Activated CD8-positive, alpha-beta memory T cell treated with anti-CD3 and anti-CD28 coated beads, Interleukin-2, amount 10 ng/mL, durations not matched to agents 7 days and 5 days (primary cell): ENCODE measurements at regions not wholly inside any gene's neighbourhood (a gene's known extent, or its start where the extent isn't known, plus 50 kb on each side); places are given as distances from the start of the nearest gene placed in this dataset.

ENCODE experiments used
- ATAC-seq: fragments of 150-1000 bp; cut with Tn5 transposase; one replicate; pipeline ENCODE4 v1.10.0; 2021; ENCODE audit warnings: moderate library complexity
- CTCF ChIA-PET: fragments of 350-600 bp; sonication (Branson Sonifier 250); formaldehyde crosslinking; loops from one replicate; lab custom pipeline; 2021; ENCODE audit warnings: antibody characterized with exemption; lab: Charles Lee
- DNase-seq: peaks from one replicate; pipeline ENCODE4 v3.0.0-alpha.2; 2020
- H3K27ac Mint-ChIP-seq: one replicate; pipeline ENCODE4 v1.8.0; 2021; ENCODE audit warnings: mild to moderate bottlenecking, mixed read lengths
- H3K27me3 Mint-ChIP-seq: one replicate; pipeline ENCODE4 v1.8.0; 2021; ENCODE audit warnings: mixed read lengths
- H3K36me3 Mint-ChIP-seq: one replicate; pipeline ENCODE4 v1.8.0; 2021; ENCODE audit warnings: mild to moderate bottlenecking, mixed read lengths
- H3K4me1 Mint-ChIP-seq: one replicate; pipeline ENCODE4 v1.8.0; 2021; ENCODE audit warnings: mixed read lengths
- H3K4me3 Mint-ChIP-seq: one replicate; pipeline ENCODE4 v1.8.0; 2021; ENCODE audit warnings: mild to moderate bottlenecking, moderate library complexity, mixed read lengths
- H3K9me3 Mint-ChIP-seq: one replicate; pipeline ENCODE4 v1.8.0; 2022; ENCODE audit warnings: low read depth, mixed read lengths

- ATAC-seq, result no peak
- Mint-ChIP-seq H3K27me3 (no peaks in the 10 kb centered on the region), H3K36me3 (no peaks in the 10 kb centered on the region)
These were observed 102.3 kb upstream of the ESRRG start for GRCh38 chr1:216825557-216825956.

GRCh38 chr1:216824511-216824910 lies 101.3 kb upstream of the ESRRG start:
- Mint-ChIP-seq H3K4me1 (no peaks in the 10 kb centered on the region), H3K9me3 (peaks cover 2% of the 10 kb centered on the region), H3K27me3 (no peaks in the 10 kb centered on the region), H3K4me3 (no peak overlapping the region), H3K27ac (no peak overlapping the region), H3K36me3 (no peaks in the 10 kb centered on the region)
- CTCF ChIA-PET, result no interaction called here
- DNase-seq (no peak), ATAC-seq (no peak)

More at GRCh38 chr1:216825557-216825956, 102.3 kb upstream of the ESRRG start:
- Mint-ChIP-seq H3K9me3 (peaks cover 5% of the 10 kb centered on the region), H3K4me3 (no peak overlapping the region), H3K4me1 (no peaks in the 10 kb centered on the region), H3K27ac (no peak overlapping the region)
- CTCF ChIA-PET, result no interaction called here
- no peak for DNase-seq

- DNase-seq (no peak), ATAC-seq (no peak)
- Mint-ChIP-seq H3K4me1 (no peaks in the 10 kb centered on the region), H3K27me3 (no peaks in the 10 kb centered on the region), H3K36me3 (no peaks in the 10 kb centered on the region), H3K9me3 (peaks cover 2% of the 10 kb centered on the region), H3K4me3 (no peak overlapping the region), H3K27ac (no peak overlapping the region)
- CTCF ChIA-PET, result no interaction called here
These were observed 100.5 kb upstream of the ESRRG start for GRCh38 chr1:216823731-216824130.

- H3K27ac Mint-ChIP-seq, result no peak overlapping the region
- CTCF ChIA-PET, result no interaction called here
- no peaks in the 10 kb centered on the region for H3K36me3 Mint-ChIP-seq
- peaks cover 2% of the 10 kb centered on the region for H3K9me3 Mint-ChIP-seq
- no peaks in the 10 kb centered on the region for H3K27me3 Mint-ChIP-seq
- DNase-seq (no peak), ATAC-seq (no peak)
- H3K4me1 Mint-ChIP-seq, result no peaks in the 10 kb centered on the region
- no peak overlapping the region for H3K4me3 Mint-ChIP-seq
These were observed 99.3 kb upstream of the ESRRG start for GRCh38 chr1:216822480-216822879.

GRCh38 chr1:216820345-216820744 lies 97.1 kb upstream of the ESRRG start:
- ATAC-seq, result no peak
- Mint-ChIP-seq H3K27ac (no peak overlapping the region), H3K4me3 (no peak overlapping the region), H3K36me3 (no peaks in the 10 kb centered on the region), H3K27me3 (no peaks in the 10 kb centered on the region), H3K4me1 (no peaks in the 10 kb centered on the region), H3K9me3 (no peaks in the 10 kb centered on the region)
- CTCF ChIA-PET, result no interaction called here
- no peak for DNase-seq

- no peak for DNase-seq
- Mint-ChIP-seq H3K27ac (no peak overlapping the region), H3K36me3 (no peaks in the 10 kb centered on the region), H3K4me1 (no peaks in the 10 kb centered on the region), H3K9me3 (no peaks in the 10 kb centered on the region), H3K27me3 (no peaks in the 10 kb centered on the region), H3K4me3 (no peak overlapping the region)
- ATAC-seq, result no peak
- CTCF ChIA-PET, result no interaction called here
These were observed 95.1 kb upstream of the ESRRG start for GRCh38 chr1:216818284-216818683.

- DNase-seq (no peak), ATAC-seq (no peak)
- CTCF ChIA-PET, result no interaction called here
- H3K4me3 Mint-ChIP-seq, result no peak overlapping the region
- no peaks in the 10 kb centered on the region for H3K36me3 Mint-ChIP-seq
- no peaks in the 10 kb centered on the region for H3K4me1 Mint-ChIP-seq
- H3K9me3 Mint-ChIP-seq, result no peaks in the 10 kb centered on the region
- no peak overlapping the region for H3K27ac Mint-ChIP-seq
- no peaks in the 10 kb centered on the region for H3K27me3 Mint-ChIP-seq
These were observed 92.3 kb upstream of the ESRRG start for GRCh38 chr1:216815260-216816131.

- CTCF ChIA-PET, result no interaction called here
- H3K4me3 Mint-ChIP-seq, result no peak overlapping the region
- DNase-seq, result no peak
- H3K27ac Mint-ChIP-seq, result no peak overlapping the region
- no peaks in the 10 kb centered on the region for H3K9me3 Mint-ChIP-seq
- no peaks in the 10 kb centered on the region for H3K4me1 Mint-ChIP-seq
- H3K27me3 Mint-ChIP-seq, result no peaks in the 10 kb centered on the region
- ATAC-seq, result no peak
- no peaks in the 10 kb centered on the region for H3K36me3 Mint-ChIP-seq
These were observed 91.5 kb upstream of the ESRRG start for GRCh38 chr1:216814576-216815259.

GRCh38 chr1:216812966-216813365 lies 89.7 kb upstream of the ESRRG start:
- CTCF ChIA-PET, result no interaction called here
- no peak for DNase-seq
- Mint-ChIP-seq H3K4me3 (no peak overlapping the region), H3K27ac (no peak overlapping the region), H3K4me1 (no peaks in the 10 kb centered on the region), H3K9me3 (no peaks in the 10 kb centered on the region), H3K27me3 (no peaks in the 10 kb centered on the region), H3K36me3 (no peaks in the 10 kb centered on the region)
- no peak for ATAC-seq

GRCh38 chr1:216809649-216810048 lies 86.4 kb upstream of the ESRRG start:
- Mint-ChIP-seq H3K27me3 (no peaks in the 10 kb centered on the region), H3K4me3 (no peak overlapping the region), H3K27ac (no peak overlapping the region), H3K36me3 (no peaks in the 10 kb centered on the region), H3K9me3 (no peaks in the 10 kb centered on the region), H3K4me1 (no peaks in the 10 kb centered on the region)
- ATAC-seq (no peak), DNase-seq (no peak)
- CTCF ChIA-PET, result no interaction called here

- ATAC-seq, result no peak
- no peaks in the 10 kb centered on the region for H3K4me1 Mint-ChIP-seq
- H3K9me3 Mint-ChIP-seq, result no peaks in the 10 kb centered on the region
- H3K27ac Mint-ChIP-seq, result no peak overlapping the region
- DNase-seq, result no peak
- H3K27me3 Mint-ChIP-seq, result no peaks in the 10 kb centered on the region
- no peaks in the 10 kb centered on the region for H3K36me3 Mint-ChIP-seq
- CTCF ChIA-PET, result no interaction called here
- no peak overlapping the region for H3K4me3 Mint-ChIP-seq
These were observed 84.5 kb upstream of the ESRRG start for GRCh38 chr1:216807696-216808095.

GRCh38 chr1:216805953-216806352 lies 82.7 kb upstream of the ESRRG start:
- Mint-ChIP-seq H3K27ac (no peak overlapping the region), H3K27me3 (no peaks in the 10 kb centered on the region), H3K4me1 (no peaks in the 10 kb centered on the region), H3K9me3 (no peaks in the 10 kb centered on the region), H3K36me3 (no peaks in the 10 kb centered on the region), H3K4me3 (no peak overlapping the region)
- no peak for ATAC-seq
- no peak for DNase-seq
- CTCF ChIA-PET, result no interaction called here

GRCh38 chr1:216805233-216805632 lies 82.0 kb upstream of the ESRRG start:
- DNase-seq (no peak), ATAC-seq (no peak)
- Mint-ChIP-seq H3K4me1 (no peaks in the 10 kb centered on the region), H3K36me3 (no peaks in the 10 kb centered on the region), H3K9me3 (no peaks in the 10 kb centered on the region), H3K27ac (no peak overlapping the region), H3K4me3 (no peak overlapping the region), H3K27me3 (no peaks in the 10 kb centered on the region)
- CTCF ChIA-PET, result no interaction called here

- CTCF ChIA-PET, result no interaction called here
- Mint-ChIP-seq H3K4me1 (no peaks in the 10 kb centered on the region), H3K36me3 (no peaks in the 10 kb centered on the region), H3K9me3 (peaks cover 4% of the 10 kb centered on the region), H3K27me3 (no peaks in the 10 kb centered on the region), H3K27ac (no peak overlapping the region), H3K4me3 (no peak overlapping the region)
- no peak for DNase-seq
- no peak for ATAC-seq
These were observed 80.9 kb upstream of the ESRRG start for GRCh38 chr1:216804111-216804510.
